CD4-positive, alpha-beta T cell treated with Interleukin-15 for 4 hours (primary cell): ENCODE measurements at regions not wholly inside any gene's neighbourhood (a gene's known extent, or its start where the extent isn't known, plus 50 kb on each side); places are given as distances from the start of the nearest gene placed in this dataset.

Experiments used
- DNase-seq: peaks from one replicate; pipeline ENCODE4 v3.0.0-alpha.2; 2020; ENCODE audit warnings: low spot score

- no peak for DNase-seq
Measured at GRCh38 chr10:128469515-128469914, 343.3 kb upstream of the MKI67 start.

- no peak for DNase-seq
Measured at GRCh38 chr10:128470321-128470965, 344.2 kb upstream of the MKI67 start.

- DNase-seq, result no peak
Measured at GRCh38 chr10:128471151-128471550, 344.9 kb upstream of the MKI67 start.

GRCh38 chr10:128472196-128472595 is 346.0 kb upstream of the MKI67 start:
- DNase-seq, result no peak

GRCh38 chr10:128473396-128473795 is 347.2 kb upstream of the MKI67 start:
- no peak for DNase-seq

- DNase-seq, result no peak
Measured at GRCh38 chr10:128473911-128474310, 347.7 kb upstream of the MKI67 start.

- DNase-seq, result no peak
Measured at GRCh38 chr10:128474571-128474970, 348.3 kb upstream of the MKI67 start.

- no peak for DNase-seq
Measured at GRCh38 chr10:128475686-128476367, 349.6 kb upstream of the MKI67 start.

- no peak for DNase-seq
Measured at GRCh38 chr10:128476368-128476725, 350.1 kb upstream of the MKI67 start.

- no peak for DNase-seq
Measured at GRCh38 chr10:128476845-128477244, 350.6 kb upstream of the MKI67 start.

- no peak for DNase-seq
Measured at GRCh38 chr10:128480601-128481000, 354.4 kb upstream of the MKI67 start.

GRCh38 chr10:128481152-128481840 is 355.1 kb upstream of the MKI67 start:
- no peak for DNase-seq

- DNase-seq, result no peak
Measured at GRCh38 chr10:128482052-128482451, 355.8 kb upstream of the MKI67 start.

- no peak for DNase-seq
Measured at GRCh38 chr10:128483216-128483615, 357.0 kb upstream of the MKI67 start.

GRCh38 chr10:128484041-128484440 is 357.8 kb upstream of the MKI67 start:
- no peak for DNase-seq

GRCh38 chr10:128485701-128486235 is 359.5 kb upstream of the MKI67 start:
- DNase-seq, result no peak

GRCh38 chr10:128487517-128487916 is 361.3 kb upstream of the MKI67 start:
- DNase-seq, result no peak

- DNase-seq, result no peak
Measured at GRCh38 chr10:128489324-128490247, 363.4 kb upstream of the MKI67 start.

- no peak for DNase-seq
Measured at GRCh38 chr10:128491686-128492085, 365.5 kb upstream of the MKI67 start.

GRCh38 chr10:128493811-128494210 is 367.6 kb upstream of the MKI67 start:
- DNase-seq, result no peak

GRCh38 chr10:128494665-128495064 is 368.4 kb upstream of the MKI67 start:
- no peak for DNase-seq
